DMS153 treated with DMSO at 0.1 percent for 48 hours (cell line): ENCODE measurements at regions not wholly inside any gene's neighbourhood (a gene's known extent, or its start where the extent isn't known, plus 50 kb on each side); places are given as distances from the start of the nearest gene placed in this dataset.

Experiments
- DNase-seq: peaks from one replicate; lab custom pipeline; 2025; ENCODE audit not compliant: unreplicated experiment; lab: John Stamatoyannopoulos, UW

DNA sequence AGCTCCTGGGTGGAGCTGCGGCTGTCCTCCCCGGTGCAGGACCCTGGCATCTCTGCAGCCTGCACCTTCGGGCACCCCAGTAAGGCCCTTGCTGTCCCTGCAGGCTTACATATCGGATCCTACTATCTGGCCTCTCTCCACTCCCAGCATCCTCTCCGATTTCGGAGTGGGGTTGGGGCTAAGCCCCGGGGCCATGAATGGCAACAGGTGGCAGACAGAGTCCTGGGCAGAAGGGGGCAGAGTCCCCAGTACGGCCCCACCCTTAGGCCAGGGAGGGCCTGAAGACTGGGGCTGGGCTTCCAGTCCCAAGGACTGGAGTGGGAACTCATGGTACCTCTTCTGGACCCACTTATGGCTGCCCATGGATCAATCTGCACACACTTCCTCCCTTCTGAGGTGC is 180.4 kb upstream of the MC4R start:
- no peak for DNase-seq

DNA sequence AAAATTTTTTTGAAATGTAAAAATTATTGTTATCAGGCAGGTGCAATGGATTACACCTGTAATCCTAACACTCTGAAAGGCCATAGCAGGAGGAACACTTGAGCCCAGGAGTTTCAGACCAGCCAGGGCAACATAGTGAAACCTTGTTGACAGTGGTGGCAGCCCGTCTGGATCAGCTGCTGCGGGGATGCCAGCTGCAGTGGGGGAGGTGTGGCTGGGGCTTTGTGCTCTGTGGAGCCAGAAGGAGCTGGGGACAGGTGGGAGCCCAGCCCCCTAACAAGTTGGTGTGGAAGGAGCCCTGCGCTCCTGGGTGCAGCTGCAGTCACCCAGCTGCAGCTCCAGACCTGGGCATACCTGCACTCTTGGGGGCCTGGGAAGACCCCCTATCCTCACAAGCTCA is 182.4 kb upstream of the MC4R start:
- DNase-seq, result no peak

GRCh38 chr18:60555625-60556024 is 183.1 kb upstream of the MC4R start:
- DNase-seq, result no peak

- DNase-seq, result no peak
Observed at GRCh38 chr18:60556326-60556725, 183.8 kb upstream of the MC4R start.

- DNase-seq, result no peak
Observed at GRCh38 chr18:60560071-60560470, 187.5 kb upstream of the MC4R start.

DNA sequence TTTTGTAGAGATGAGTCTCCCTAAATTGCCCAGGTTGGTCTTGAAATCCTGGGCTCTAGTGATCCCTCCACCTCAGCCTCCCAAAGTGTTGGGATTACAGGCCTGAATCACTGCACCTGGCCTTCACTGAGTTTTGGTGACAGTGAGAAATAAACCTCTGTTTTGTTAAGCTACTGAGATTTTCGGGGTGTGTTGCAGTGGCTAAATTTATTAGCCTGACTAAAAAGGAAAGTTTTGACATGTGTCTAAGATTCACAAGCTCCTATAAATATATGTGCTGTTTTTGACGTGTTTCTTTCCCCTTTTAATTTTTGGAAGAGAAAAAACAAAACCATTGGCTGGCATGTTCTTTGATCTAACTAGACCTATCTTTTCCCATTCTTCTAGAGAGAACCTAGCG is 190.5 kb upstream of the MC4R start:
- no peak for DNase-seq

DNA sequence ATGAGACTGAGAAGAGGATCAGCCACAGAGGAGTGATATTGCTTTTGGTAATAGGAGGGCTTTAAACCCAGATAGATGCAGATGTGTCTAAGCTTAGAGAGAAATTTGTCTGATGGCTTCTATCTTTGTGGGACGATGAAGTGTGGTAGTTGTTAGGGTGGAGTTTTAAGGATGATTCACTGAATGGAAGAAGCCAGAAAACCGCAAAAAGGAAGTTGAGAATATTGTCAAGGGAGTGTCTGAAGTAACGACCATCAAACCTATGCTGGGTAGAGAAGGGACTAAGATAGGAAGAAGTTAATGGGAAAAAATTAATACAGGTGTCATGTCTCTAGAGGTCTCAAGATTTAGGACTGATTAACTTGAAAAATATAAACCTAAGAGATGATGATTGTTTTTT is 195.6 kb upstream of the MC4R start:
- no peak for DNase-seq

GRCh38 chr18:60570172-60570571 is 197.6 kb upstream of the MC4R start:
- no peak for DNase-seq

DNA sequence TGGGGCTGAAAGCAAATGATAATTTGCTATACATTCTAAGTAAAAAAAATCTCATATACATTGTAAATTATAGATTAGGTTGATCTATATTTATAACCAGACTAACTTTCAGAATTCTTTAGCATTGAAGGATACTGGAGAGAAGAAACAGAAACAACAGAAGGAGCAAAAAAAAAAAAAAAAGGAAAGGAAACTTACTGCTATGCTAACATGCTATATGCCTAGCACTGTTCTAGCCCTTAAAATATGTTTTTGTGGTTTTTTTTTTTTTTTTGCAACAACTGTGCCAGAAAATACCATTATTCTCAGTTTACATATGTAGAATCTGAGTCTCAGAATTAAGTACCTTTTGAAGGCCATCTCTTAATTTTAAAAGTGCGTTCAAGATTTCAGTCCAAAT is 204.9 kb upstream of the MC4R start:
- no peak for DNase-seq

- no peak for DNase-seq
Observed at GRCh38 chr18:60585670-60586069, 213.1 kb upstream of the MC4R start.

DNA sequence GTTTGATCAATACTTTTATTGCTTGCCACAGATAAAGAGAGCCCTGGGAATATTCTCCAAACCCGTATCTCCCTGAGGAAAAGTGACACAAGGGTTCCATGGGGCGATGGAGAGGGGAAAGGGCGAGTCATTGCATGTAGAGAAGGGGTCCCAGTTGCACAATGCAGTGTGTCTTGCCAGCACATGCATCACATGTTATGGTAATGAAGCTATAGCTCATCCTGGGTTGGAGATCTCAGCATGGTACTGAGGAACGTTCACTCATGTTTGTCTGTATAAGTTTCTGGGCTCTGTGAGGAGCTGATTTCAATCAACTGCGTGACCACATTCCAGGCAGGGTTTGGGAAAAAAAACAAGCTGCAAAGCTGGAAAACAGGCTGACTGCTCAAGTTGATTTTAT is 220.7 kb upstream of the MC4R start:
- no peak for DNase-seq

- no peak for DNase-seq
Observed at GRCh38 chr18:60596928-60597327, 224.4 kb upstream of the MC4R start.

GRCh38 chr18:60599267-60599666 is 226.7 kb upstream of the MC4R start:
- no peak for DNase-seq

GRCh38 chr18:60599995-60600394 is 227.4 kb upstream of the MC4R start:
- DNase-seq, result no peak

DNA sequence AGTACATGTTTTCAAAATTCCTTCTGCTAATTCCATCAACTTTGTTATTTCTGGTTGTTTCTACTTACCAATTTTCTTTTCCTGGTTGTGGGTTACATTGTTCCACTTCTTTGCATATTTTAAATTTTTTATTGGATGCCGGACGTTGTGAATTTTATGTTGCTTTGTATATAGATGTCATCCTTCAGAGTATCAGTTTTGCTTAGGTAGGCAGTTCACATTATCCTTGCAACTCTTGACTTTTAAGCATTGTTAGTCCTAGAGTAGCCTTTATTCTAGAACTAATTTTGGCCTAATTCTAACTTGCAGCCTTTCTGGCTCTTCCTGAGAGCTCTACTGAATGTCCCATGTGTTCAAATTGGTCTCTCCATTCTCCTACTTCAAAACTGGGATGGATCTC is 228.7 kb upstream of the MC4R start:
- DNase-seq, result no peak

- DNase-seq, result no peak
Observed at GRCh38 chr18:60623331-60623730, 250.8 kb upstream of the MC4R start.

DNA sequence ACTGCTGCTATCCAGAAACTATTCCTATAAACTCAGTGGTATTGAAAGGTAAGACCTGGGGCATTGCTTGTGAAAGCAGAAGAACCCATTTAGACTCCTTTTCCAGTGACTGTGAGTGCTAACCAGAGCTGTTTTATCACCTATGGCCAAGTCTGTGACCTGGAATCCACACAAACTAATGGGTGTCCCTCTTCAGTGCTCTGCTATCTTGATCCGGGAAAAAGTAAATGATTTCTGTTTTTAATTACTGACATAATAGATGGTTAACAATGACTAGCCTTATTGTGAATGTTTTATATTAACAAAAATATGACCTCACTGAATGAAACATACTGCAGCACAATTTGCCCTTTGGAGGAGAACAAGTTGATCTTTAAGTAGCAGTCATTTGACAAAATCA is 251.6 kb upstream of the MC4R start:
- DNase-seq, result no peak

- DNase-seq, result no peak
Observed at GRCh38 chr18:60639836-60640235, 267.3 kb upstream of the MC4R start.

DNA sequence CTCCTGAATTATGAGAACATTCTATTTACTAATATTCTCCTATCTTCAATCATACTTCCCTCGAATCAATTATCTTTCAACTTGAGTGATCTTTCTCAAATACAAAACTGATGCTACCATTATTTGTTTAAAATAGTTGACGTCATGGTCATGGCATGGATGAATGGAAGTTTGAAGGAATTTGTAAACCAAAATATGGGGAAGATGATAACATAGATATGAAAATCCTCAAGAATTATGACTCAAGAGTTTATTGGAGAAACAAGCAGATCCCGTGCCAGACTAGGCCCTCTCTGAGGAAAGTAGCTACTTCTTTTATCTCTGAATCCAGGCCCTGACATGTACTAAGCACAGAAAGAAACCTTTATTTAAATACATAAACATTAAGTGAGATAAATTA is 270.4 kb upstream of the MC4R start:
- no peak for DNase-seq

DNA sequence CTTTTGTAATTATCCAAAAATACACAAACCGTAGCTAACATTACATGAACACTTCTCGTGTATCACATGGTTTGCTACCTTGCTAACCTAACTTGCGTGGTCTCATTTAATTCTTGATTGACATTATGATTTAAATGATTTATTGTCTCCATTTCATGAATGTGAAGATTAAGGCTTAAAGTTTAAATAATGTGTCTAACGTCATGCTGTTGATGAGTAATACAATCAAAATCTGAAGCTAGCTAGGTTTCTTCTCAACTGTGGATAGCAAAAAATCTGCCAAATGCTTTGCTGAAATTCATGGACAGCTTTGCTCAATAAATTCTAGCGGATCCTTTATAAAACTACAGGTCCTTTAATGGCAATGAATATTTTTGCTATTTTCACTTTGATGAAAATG is 274.1 kb upstream of the MC4R start:
- no peak for DNase-seq

- DNase-seq, result no peak
Observed at GRCh38 chr18:60649107-60649506, 276.5 kb upstream of the MC4R start.

GRCh38 chr18:60649842-60650536 is 277.4 kb upstream of the MC4R start:
- DNase-seq, result peak; percentile 31

DNA sequence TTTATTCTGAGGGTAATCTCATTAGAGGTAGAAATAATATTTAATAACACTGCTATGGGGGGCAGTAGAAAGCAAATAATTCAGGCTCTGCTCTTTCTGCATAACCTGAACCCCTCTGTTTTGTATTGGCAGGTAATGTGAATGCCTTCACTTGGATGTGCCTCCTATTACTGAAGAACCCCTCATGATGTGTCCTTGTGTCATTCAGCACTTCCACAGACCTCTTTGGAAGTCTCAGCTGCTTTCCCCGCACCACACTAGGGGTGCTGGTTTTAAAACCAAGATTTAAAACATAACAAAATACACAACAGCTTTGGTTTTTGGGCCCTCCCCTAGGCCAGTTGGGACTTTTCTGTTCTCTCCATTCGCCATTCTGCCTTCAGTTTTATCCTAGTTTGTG is 281.7 kb upstream of the MC4R start:
- DNase-seq, result no peak

DNA sequence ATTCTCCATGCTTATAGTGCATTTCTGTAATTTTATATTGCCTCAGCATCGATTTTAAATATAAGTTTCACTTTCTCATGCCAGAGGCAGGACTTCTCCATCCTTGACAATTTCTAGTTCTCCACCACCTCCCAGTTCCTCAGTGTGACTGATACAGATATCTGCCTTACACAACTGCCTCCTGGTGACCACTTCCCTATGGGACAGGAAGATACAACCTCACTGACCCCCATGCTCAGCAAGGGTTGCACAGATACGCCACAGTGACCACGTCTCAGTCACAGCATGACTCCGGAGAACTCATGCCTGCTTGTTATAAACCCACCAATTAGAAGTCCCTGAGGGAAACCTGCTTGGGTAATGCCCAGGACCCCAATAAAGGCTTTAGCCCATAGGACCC is 284.0 kb upstream of the MC4R start:
- DNase-seq, result no peak
